ENCODE measurements at regions not wholly inside any gene's neighbourhood (a gene's known extent, or its start where the extent isn't known, plus 50 kb on each side); places are given as distances from the start of the nearest gene placed in this dataset.

DNA sequence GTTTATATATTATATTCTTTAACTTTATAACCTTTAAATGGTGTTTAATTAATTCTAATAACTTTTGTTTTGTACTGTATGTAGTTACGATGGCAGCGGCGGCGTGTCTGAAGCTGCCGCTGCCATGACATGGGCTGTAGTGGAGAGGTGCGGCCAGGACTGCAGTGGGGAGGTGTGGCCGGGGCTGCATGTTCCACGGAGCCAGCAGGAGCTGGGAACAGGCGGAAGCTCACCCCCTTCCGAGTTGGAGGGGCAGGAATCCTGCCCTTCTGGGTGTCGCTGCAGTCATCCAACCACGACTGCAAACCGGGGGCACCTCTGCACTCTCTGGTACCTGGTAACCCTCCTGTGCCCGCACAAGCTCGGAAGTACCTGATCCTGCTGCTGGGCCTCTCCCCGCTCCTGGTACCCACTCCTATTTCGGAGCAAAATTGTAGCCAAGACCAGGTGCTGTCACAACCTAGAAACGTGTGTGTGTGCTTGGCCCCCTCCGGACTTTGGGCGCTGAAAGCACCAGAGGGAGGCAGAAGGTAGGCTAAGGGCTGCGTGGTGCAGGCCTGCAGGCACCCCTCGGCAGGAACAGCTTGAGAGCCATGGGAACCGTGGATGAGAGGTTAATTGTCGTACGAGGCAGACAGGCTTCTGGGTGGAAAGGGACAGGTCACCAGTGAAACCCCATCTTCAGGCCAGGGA is 1329.7 kb upstream of the SLC39A10 start:
- Histone ChIP-seq H3K27ac (ENCODE audit: low read length) (no peak overlapping the region), H3K4me1 (ENCODE audit: control insufficient read depth in 1 of 2, extremely low read depth in 1 of 2, insufficient read depth in 2 of 2, low read length in 2 of 2) (no peaks in the 10 kb centered on the region), H3K27me3 (replicated peaks in 1 of 2; ENCODE audit: control insufficient read depth in 2 of 2, extremely low read depth in 1 of 2, insufficient read depth in 2 of 2, low read length in 1 of 2) (no peaks in the 10 kb centered on the region), H3K4me3 (ENCODE audit: control insufficient read depth in 1 of 2, extremely low read depth in 1 of 2, low read length in 1 of 2) (no peak overlapping the region), H3K9me3 (no peaks in the 10 kb centered on the region), H3K36me3 (ENCODE audit: control insufficient read depth in 2 of 2, extremely low read depth in 1 of 2, insufficient read depth in 1 of 2, low read length in 1 of 2) (no peaks in the 10 kb centered on the region)
- POLR2A ChIA-PET: interaction anchor here (0.6 to 0.7 kb wide), 3 partner anchors 13 to 244 kb away, joined by 3 read pairs; no protein-coding TSS in a partner anchor
- H3K4me1 Mint-ChIP-seq: no peaks in the 10 kb centered on the region
- ATAC-seq (replicated peaks in 1 of 4): no peak
- H3K27ac Mint-ChIP-seq: no peak overlapping the region
- 85% methylated on average over 24 of the region's 25 CpGs for WGBS (ENCODE audit: insufficient coverage)
- H3K4me3 Mint-ChIP-seq: no peak overlapping the region
- DNase-seq: no peak
- no peaks in the 10 kb centered on the region for H3K9me3 Mint-ChIP-seq
- no peaks in the 10 kb centered on the region for H3K36me3 Mint-ChIP-seq
- CTCF ChIA-PET: no interaction called here
- H3K27me3 Mint-ChIP-seq: no peaks in the 10 kb centered on the region

DNA sequence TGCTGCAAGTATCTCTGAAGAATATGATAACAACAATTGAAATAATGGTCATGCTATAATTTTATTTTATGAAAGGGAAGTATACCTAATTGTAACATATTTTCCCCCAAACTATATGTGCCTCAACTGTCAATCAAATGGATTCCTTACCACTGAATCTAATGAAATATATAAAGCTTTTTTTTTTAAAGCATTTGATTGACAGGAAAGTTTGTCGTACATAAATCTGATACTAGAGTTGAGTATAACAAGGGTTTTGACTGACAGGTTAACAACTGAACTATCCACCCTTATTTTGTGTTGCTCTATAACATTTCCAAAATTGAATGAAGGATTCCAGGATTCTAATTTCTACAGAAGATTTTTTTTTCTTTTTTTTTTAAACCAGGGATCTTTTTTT is 1333.3 kb upstream of the SLC39A10 start:
- ChIA-PET POLR2A (no interaction called here), CTCF (interaction anchor here in 1 of 2 donors (0.7 kb wide), 1 partner anchor 936 kb away, joined by 3 read pairs; no protein-coding TSS in a partner anchor)
- DNase-seq: no peak
- no CpG with 5 or more reads among the region's 1 CpG for WGBS (ENCODE audit: insufficient coverage)
- H3K9me3 Mint-ChIP-seq: no peaks in the 10 kb centered on the region
- Histone ChIP-seq H3K9me3 (no peaks in the 10 kb centered on the region), H3K27ac (ENCODE audit: low read length) (no peak overlapping the region), H3K4me1 (ENCODE audit: control insufficient read depth in 1 of 2, extremely low read depth in 1 of 2, insufficient read depth in 2 of 2, low read length in 2 of 2) (no peaks in the 10 kb centered on the region), H3K27me3 (replicated peaks in 1 of 2; ENCODE audit: control insufficient read depth in 2 of 2, extremely low read depth in 1 of 2, insufficient read depth in 2 of 2, low read length in 1 of 2) (no peaks in the 10 kb centered on the region), H3K4me3 (ENCODE audit: control insufficient read depth in 1 of 2, extremely low read depth in 1 of 2, low read length in 1 of 2) (no peak overlapping the region), H3K36me3 (ENCODE audit: control insufficient read depth in 2 of 2, extremely low read depth in 1 of 2, insufficient read depth in 1 of 2, low read length in 1 of 2) (no peaks in the 10 kb centered on the region)
- no peaks in the 10 kb centered on the region for H3K36me3 Mint-ChIP-seq
- no peaks in the 10 kb centered on the region for H3K27me3 Mint-ChIP-seq
- no peaks in the 10 kb centered on the region for H3K4me1 Mint-ChIP-seq
- H3K4me3 Mint-ChIP-seq: no peak overlapping the region
- no peak for ATAC-seq (replicated peaks in 1 of 4)
- no peak overlapping the region for H3K27ac Mint-ChIP-seq

DNA sequence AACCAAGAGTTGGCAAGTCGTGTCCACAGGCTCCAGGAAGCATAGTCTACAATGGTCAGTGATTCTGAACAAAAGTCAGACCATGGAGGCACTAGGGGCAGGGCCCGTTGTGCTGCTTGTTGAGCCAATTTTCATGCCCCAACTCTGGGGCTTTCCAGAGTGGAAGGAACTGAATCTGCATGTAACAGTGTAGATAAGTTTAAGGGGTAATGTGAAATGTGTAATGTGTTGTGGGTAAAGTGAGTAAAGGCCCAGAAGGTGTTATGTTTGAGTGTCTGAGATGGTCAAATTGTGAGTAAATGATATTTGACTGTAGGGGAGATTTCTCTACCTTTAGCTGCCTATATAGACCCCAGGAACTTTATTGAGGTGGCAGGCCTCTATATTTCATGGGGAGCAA is 1336.5 kb upstream of the SLC39A10 start:
- no peak overlapping the region for H3K27ac ChIP-seq (ENCODE audit: low read length)
- ATAC-seq (replicated peaks in 1 of 4) (no peak), DNase-seq (no peak)
- no peak overlapping the region for H3K4me3 Mint-ChIP-seq
- H3K4me1 Mint-ChIP-seq: no peaks in the 10 kb centered on the region
- H3K4me1 ChIP-seq (ENCODE audit: control insufficient read depth in 1 of 2, extremely low read depth in 1 of 2, insufficient read depth in 2 of 2, low read length in 2 of 2): no peaks in the 10 kb centered on the region
- H3K27ac Mint-ChIP-seq: no peak overlapping the region
- H3K36me3 ChIP-seq (ENCODE audit: control insufficient read depth in 2 of 2, extremely low read depth in 1 of 2, insufficient read depth in 1 of 2, low read length in 1 of 2): no peaks in the 10 kb centered on the region
- ChIA-PET POLR2A (no interaction called here), CTCF (no interaction called here)
- no peaks in the 10 kb centered on the region for H3K36me3 Mint-ChIP-seq
- no peaks in the 10 kb centered on the region for H3K9me3 Mint-ChIP-seq
- 69% methylated on average over 2 of the region's 2 CpGs for WGBS (ENCODE audit: insufficient coverage)
- no peaks in the 10 kb centered on the region for H3K9me3 ChIP-seq
- no peak overlapping the region for H3K4me3 ChIP-seq (ENCODE audit: control insufficient read depth in 1 of 2, extremely low read depth in 1 of 2, low read length in 1 of 2)
- H3K27me3 Mint-ChIP-seq: no peaks in the 10 kb centered on the region
- H3K27me3 ChIP-seq (replicated peaks in 1 of 2; ENCODE audit: control insufficient read depth in 2 of 2, extremely low read depth in 1 of 2, insufficient read depth in 2 of 2, low read length in 1 of 2): no peaks in the 10 kb centered on the region

DNA sequence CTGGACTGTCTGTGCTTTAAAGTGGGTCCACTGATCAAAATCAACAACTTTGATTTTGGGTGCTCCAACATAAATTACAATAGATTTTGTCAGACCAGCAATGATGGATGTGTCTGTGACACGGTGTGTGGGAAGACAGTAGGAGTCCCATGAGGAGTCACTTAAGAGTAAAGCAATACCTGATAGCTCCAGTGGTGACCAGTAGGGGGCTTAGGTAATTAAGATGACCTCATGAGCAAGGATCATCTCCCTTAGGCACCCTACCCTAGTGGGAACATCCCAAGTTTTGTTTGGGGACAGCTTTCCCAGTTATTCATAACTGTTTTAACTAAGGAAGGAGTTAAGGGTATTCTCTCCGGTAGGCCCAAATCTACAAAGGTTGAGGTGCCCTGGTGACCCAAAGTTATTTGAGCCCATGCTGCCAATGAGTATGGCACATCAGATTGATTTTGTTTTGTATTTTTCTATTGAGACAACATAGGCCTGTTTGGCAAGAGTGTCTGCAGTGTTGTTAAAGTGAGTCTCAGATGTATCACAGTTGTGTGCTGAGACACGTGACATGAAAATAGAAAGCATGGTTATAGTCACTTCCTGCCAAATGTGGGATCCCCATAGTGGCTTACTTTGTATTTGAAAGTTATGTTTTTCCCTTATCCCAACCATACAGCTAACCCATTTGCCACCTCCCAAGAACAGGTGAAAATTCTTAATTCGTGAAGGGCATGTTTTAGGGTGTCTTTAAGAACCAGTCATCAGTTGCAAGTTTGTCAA is 1337.6 kb upstream of the SLC39A10 start:
- ChIA-PET CTCF (no interaction called here), POLR2A (no interaction called here)
- H3K9me3 ChIP-seq: no peaks in the 10 kb centered on the region
- H3K27ac Mint-ChIP-seq: no peak overlapping the region
- no peaks in the 10 kb centered on the region for H3K36me3 ChIP-seq (ENCODE audit: control insufficient read depth in 2 of 2, extremely low read depth in 1 of 2, insufficient read depth in 1 of 2, low read length in 1 of 2)
- H3K9me3 Mint-ChIP-seq: no peaks in the 10 kb centered on the region
- 75% methylated on average over 2 of the region's 4 CpGs for WGBS (ENCODE audit: insufficient coverage)
- no peak overlapping the region for H3K4me3 ChIP-seq (ENCODE audit: control insufficient read depth in 1 of 2, extremely low read depth in 1 of 2, low read length in 1 of 2)
- H3K27me3 Mint-ChIP-seq: no peaks in the 10 kb centered on the region
- ATAC-seq (replicated peaks in 1 of 4): peak in 1 of 4 experiments; percentile 27
- H3K36me3 Mint-ChIP-seq: no peaks in the 10 kb centered on the region
- no peak overlapping the region for H3K27ac ChIP-seq (ENCODE audit: low read length)
- no peak overlapping the region for H3K4me3 Mint-ChIP-seq
- no peaks in the 10 kb centered on the region for H3K4me1 ChIP-seq (ENCODE audit: control insufficient read depth in 1 of 2, extremely low read depth in 1 of 2, insufficient read depth in 2 of 2, low read length in 2 of 2)
- H3K27me3 ChIP-seq (replicated peaks in 1 of 2; ENCODE audit: control insufficient read depth in 2 of 2, extremely low read depth in 1 of 2, insufficient read depth in 2 of 2, low read length in 1 of 2): no peaks in the 10 kb centered on the region
- no peaks in the 10 kb centered on the region for H3K4me1 Mint-ChIP-seq
- peak in 1 of 35 experiments; percentile 1 for DNase-seq

DNA sequence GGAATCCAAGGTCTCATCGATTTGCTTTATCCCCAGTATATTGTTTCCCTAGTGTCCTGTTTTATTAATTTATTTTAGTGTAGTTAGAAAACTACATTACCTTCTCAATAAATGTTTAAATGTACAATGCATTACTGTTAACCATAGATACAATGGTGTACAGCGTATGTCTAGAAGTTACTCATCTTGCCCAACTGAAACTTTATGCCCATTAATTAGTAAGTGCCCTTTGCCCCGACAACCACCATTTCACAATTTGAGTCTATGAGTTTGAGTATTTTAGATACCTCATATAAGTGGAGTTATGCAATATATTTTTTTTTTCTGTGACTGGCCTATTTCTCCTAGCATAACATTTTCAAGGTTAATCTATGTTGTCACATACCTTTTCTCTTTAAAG is 1343.0 kb upstream of the SLC39A10 start:
- Mint-ChIP-seq H3K27ac (no peak overlapping the region), H3K9me3 (no peaks in the 10 kb centered on the region), H3K4me1 (no peaks in the 10 kb centered on the region), H3K36me3 (no peaks in the 10 kb centered on the region), H3K27me3 (no peaks in the 10 kb centered on the region), H3K4me3 (no peak overlapping the region)
- ChIA-PET POLR2A (no interaction called here), CTCF (no interaction called here)
- H3K27ac ChIP-seq (ENCODE audit: low read length): no peak overlapping the region
- H3K27me3 ChIP-seq (replicated peaks in 1 of 2; ENCODE audit: control insufficient read depth in 2 of 2, extremely low read depth in 1 of 2, insufficient read depth in 2 of 2, low read length in 1 of 2): no peaks in the 10 kb centered on the region
- whole genome bisulfite sequencing (ENCODE audit: insufficient coverage): no CpG with 5 or more reads among the region's 3 CpGs
- no peaks in the 10 kb centered on the region for H3K9me3 ChIP-seq
- no peaks in the 10 kb centered on the region for H3K4me1 ChIP-seq (ENCODE audit: control insufficient read depth in 1 of 2, extremely low read depth in 1 of 2, insufficient read depth in 2 of 2, low read length in 2 of 2)
- DNase-seq (no peak), ATAC-seq (replicated peaks in 1 of 4) (no peak)
- H3K4me3 ChIP-seq (ENCODE audit: control insufficient read depth in 1 of 2, extremely low read depth in 1 of 2, low read length in 1 of 2): no peak overlapping the region
- no peaks in the 10 kb centered on the region for H3K36me3 ChIP-seq (ENCODE audit: control insufficient read depth in 2 of 2, extremely low read depth in 1 of 2, insufficient read depth in 1 of 2, low read length in 1 of 2)

DNA sequence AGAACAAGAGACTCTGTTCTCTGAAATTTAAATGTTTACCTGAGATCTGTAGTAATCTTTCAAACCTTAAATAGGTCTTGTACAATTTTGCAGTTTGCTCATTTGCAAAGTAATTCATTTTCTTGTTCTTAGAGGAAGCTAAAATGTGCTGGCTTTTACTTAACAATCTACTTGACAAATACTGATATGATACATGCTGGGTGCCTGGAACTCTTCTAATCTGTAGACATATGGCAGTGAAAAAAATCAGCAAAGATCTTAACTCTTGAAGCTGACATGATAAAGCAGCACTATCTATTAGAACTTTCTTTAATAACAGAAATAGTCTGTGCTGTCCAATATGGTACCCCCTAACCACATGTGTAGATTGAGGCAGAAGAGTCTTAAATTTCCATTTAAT is 1352.8 kb upstream of the SLC39A10 start:
- no peak overlapping the region for H3K4me3 ChIP-seq (ENCODE audit: control insufficient read depth in 1 of 2, extremely low read depth in 1 of 2, low read length in 1 of 2)

More for the DNA sequence above, 1352.8 kb upstream of the SLC39A10 start:
- ATAC-seq (replicated peaks in 1 of 4) (no peak), DNase-seq (no peak)
- Mint-ChIP-seq H3K9me3 (no peaks in the 10 kb centered on the region), H3K27ac (no peak overlapping the region), H3K4me1 (no peaks in the 10 kb centered on the region), H3K4me3 (no peak overlapping the region), H3K27me3 (no peaks in the 10 kb centered on the region), H3K36me3 (no peaks in the 10 kb centered on the region)
- Histone ChIP-seq H3K27ac (ENCODE audit: low read length) (no peak overlapping the region), H3K27me3 (replicated peaks in 1 of 2; ENCODE audit: control insufficient read depth in 2 of 2, extremely low read depth in 1 of 2, insufficient read depth in 2 of 2, low read length in 1 of 2) (no peaks in the 10 kb centered on the region), H3K36me3 (ENCODE audit: control insufficient read depth in 2 of 2, extremely low read depth in 1 of 2, insufficient read depth in 1 of 2, low read length in 1 of 2) (no peaks in the 10 kb centered on the region), H3K4me1 (ENCODE audit: control insufficient read depth in 1 of 2, extremely low read depth in 1 of 2, insufficient read depth in 2 of 2, low read length in 2 of 2) (no peaks in the 10 kb centered on the region), H3K9me3 (no peaks in the 10 kb centered on the region)
- POLR2A ChIA-PET: no interaction called here
- CTCF ChIA-PET: interaction anchor here in 1 of 2 donors (0.6 kb wide), 1 partner anchor 301 kb away, joined by 3 read pairs; no protein-coding TSS in a partner anchor

All from T-cell (primary cell).